Astrocyte of the cerebellum (primary cell): ENCODE measurements at regions not wholly inside any gene's neighbourhood (a gene's known extent, or its start where the extent isn't known, plus 50 kb on each side); places are given as distances from the start of the nearest gene placed in this dataset.

Experiments
- DNase-seq: peaks from one replicate; pipeline ENCODE4 v3.0.0-alpha.2; 2011; ENCODE audit warnings: low read depth
- H3K4me3 ChIP-seq: 2 replicates; pipeline ENCODE4 v1.5.1; 2011; ENCODE audit warnings: mild to moderate bottlenecking, low read depth, low read length, moderate library complexity
- CTCF ChIP-seq: IDR thresholded peaks from 2 replicates; pipeline ENCODE4 v1.5.1; 2012; ENCODE audit warnings: low read length, low read depth, moderate library complexity, mild to moderate bottlenecking; ENCODE audit errors: missing control alignments
- in situ Hi-C: cut with HindIII; loops from 2 replicates; pipeline ENCODE4 v1.10.0; 2017; ENCODE audit warnings: low sequenced_read_pairs

DNA sequence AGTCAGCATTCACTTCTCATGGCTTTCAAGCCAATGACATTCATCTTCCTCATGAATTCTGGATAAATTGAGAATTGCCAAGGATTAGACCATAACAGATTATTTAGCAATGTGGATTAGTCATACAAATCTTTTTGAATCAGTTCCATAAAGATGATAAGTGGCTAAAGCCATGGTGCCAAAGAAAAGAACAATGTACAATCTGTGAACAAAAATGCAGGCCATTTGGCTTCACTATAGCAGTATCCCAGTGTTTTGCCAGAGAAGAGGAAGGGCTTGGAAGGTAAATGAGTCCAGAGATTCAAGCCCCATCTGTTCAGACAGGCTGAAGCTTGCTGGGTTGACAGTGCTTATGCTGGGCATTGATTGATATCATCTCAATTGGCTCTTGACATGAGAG, 376.4 kb upstream of the LRRC7 start:
- no peak overlapping the region for H3K4me3 ChIP-seq
- DNase-seq: no peak
- in situ Hi-C loops: no loop called here
- TF ChIP-seq CTCF: no peak

DNA sequence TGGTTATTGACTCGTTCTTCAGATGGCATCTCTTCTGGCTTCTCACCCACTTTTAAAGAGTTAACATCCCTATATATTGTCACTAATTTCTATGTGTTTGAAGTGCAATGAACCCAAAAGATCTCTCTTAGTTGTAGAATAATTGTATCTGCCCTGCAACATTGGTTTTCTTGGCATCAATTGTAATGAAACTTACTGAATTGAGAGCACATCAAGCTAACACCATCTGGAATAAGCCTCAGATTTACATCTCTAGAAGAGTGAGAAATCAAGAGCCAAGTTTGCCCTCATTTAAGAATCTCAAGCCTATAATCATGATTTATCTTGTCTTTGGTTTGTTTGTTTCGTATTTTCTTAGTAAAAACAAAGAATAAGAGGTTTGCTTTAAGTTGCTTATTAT, 372.6 kb upstream of the LRRC7 start:
- DNase-seq: no peak
- in situ Hi-C loops: no loop called here
- no peak for TF ChIP-seq CTCF
- no peak overlapping the region for H3K4me3 ChIP-seq

DNA sequence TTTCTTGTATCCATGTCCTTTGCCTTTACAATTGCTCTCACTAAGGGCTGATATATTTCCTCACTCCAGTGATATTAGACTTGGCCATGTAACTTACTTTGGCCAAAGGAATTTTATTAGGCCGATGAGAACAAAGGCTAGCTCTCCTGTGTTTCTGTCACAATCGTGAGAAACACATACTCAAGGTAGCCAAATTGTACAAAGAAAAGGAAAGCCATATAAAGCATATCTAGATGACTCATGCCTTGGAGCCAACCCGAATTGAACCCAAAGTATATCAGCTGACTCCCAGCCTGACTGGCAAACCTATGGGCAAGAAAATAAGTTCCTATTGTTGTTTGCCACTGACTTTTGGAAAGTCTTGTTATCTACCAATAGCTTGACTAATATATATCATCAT, 371.7 kb upstream of the LRRC7 start:
- in situ Hi-C loops: no loop called here
- no peak for TF ChIP-seq CTCF
- H3K4me3 ChIP-seq: no peak overlapping the region
- no peak for DNase-seq

- no peak overlapping the region for H3K4me3 ChIP-seq
- in situ Hi-C loops: no loop called here
- no peak for DNase-seq
- no peak for TF ChIP-seq CTCF
These were observed 369.9 kb upstream of the LRRC7 start for GRCh38 chr1:69197816-69198215.

DNA sequence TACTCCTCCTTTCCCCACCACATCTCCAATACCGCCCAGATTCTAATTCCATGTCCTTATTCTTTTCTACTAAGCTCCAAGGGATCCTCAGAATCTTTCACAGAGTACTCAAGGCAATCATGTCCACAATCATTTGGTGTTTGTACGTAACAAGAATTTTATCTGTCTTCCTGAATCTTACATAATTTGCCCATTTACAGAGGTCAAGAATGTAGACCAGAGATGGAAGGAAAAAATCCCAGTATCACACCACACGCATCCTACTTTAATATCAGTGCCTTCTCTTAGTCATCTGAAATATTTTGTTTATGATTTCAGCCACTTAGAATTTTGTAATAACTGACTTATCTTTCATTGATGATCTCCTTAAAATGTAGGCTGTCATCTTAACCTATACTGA, 366.0 kb upstream of the LRRC7 start:
- in situ Hi-C loops: no loop called here
- no peak for DNase-seq
- no peak overlapping the region for H3K4me3 ChIP-seq
- no peak for TF ChIP-seq CTCF

DNA sequence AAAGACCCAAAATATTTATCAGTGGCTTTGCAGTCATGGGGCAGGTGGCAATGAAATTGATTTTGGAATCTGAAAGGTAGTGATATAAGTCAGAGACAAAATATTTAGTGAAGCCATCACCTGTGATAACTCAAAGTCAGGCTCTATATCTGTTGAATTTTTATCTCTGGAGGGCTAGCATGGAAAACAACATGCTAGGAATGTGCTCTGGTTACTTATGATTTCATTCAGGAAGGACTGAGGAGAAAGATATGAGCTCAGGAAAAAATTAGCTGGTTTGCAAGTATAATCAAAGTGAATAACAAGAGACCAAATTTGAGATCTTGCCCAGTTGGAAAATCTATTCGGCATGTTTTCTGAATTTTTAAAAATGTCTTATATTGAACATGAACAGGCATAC, 364.6 kb upstream of the LRRC7 start:
- in situ Hi-C loops: no loop called here
- no peak for TF ChIP-seq CTCF
- no peak overlapping the region for H3K4me3 ChIP-seq
- no peak for DNase-seq

DNA sequence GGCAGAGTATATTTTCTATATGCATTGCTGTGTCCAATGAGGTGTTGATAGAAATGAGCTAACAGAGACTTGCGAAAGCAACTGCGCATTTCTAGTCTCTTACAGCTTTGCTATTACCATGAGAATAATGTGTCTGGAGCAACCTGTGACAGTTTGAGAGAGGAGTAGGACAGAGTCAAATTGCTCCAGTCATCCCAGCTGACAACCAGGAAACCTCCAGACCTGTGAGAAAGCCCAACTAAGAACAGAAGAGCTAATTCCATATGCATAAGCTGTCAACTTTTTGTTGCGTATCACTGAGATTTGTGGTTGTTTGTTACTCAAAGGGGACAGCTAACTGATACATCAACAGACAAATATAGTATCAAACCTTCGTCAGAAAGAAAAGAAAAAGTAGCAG, 354.1 kb upstream of the LRRC7 start:
- TF ChIP-seq CTCF: no peak
- in situ Hi-C loops: no loop called here
- no peak for DNase-seq
- no peak overlapping the region for H3K4me3 ChIP-seq
